HG02938 (cell line): ENCODE measurements at regions not wholly inside any gene's neighbourhood (a gene's known extent, or its start where the extent isn't known, plus 50 kb on each side); places are given as distances from the start of the nearest gene placed in this dataset.
"Not testable (repeated sequence)": the region's sequence is repeated elsewhere in the genome, so short reads cannot be mapped to it uniquely, and the experiment has no call there.

ENCODE experiments used
- ATAC-seq: cut with Tn5 transposase; IDR thresholded peaks from one replicate; pipeline ENCODE4 v1.9.1; 2021; ENCODE audit warnings: mild to moderate bottlenecking, moderate library complexity; ENCODE audit not compliant: unreplicated experiment

GRCh38 chr16:5756969-5757368 is 659.4 kb upstream of the EEF2KMT start:
- ATAC-seq, result no peak

GRCh38 chr16:5753381-5753780 is 655.8 kb upstream of the EEF2KMT start:
- no peak for ATAC-seq

- no peak for ATAC-seq
These were observed 653.6 kb upstream of the EEF2KMT start for GRCh38 chr16:5751216-5751615.

- not testable (repeated sequence) for ATAC-seq
These were observed 652.8 kb upstream of the EEF2KMT start for GRCh38 chr16:5750439-5750838.

GRCh38 chr16:5738586-5738985 is 641.0 kb upstream of the EEF2KMT start:
- no peak for ATAC-seq

GRCh38 chr16:5736209-5736930 is 638.8 kb upstream of the EEF2KMT start:
- ATAC-seq, result no peak

GRCh38 chr16:5735444-5735843 is 637.8 kb upstream of the EEF2KMT start:
- no peak for ATAC-seq

- no peak for ATAC-seq
These were observed 633.2 kb upstream of the EEF2KMT start for GRCh38 chr16:5730783-5731182.

GRCh38 chr16:5722116-5722619 is 624.6 kb upstream of the EEF2KMT start:
- no peak for ATAC-seq

GRCh38 chr16:5715155-5715554 is 617.6 kb upstream of the EEF2KMT start:
- no peak for ATAC-seq

- no peak for ATAC-seq
These were observed 612.3 kb upstream of the EEF2KMT start for GRCh38 chr16:5709889-5710288.

- no peak for ATAC-seq
These were observed 608.6 kb upstream of the EEF2KMT start for GRCh38 chr16:5706211-5706610.

- no peak for ATAC-seq
These were observed 606.7 kb upstream of the EEF2KMT start for GRCh38 chr16:5704271-5704670.

GRCh38 chr16:5693426-5693825 is 595.8 kb upstream of the EEF2KMT start:
- ATAC-seq, result no peak

- ATAC-seq, result no peak
These were observed 584.4 kb upstream of the EEF2KMT start for GRCh38 chr16:5681966-5682365.

- no peak for ATAC-seq
These were observed 580.8 kb upstream of the EEF2KMT start for GRCh38 chr16:5678371-5678770.

GRCh38 chr16:5671421-5671820 is 573.8 kb upstream of the EEF2KMT start:
- ATAC-seq, result no peak

- ATAC-seq, result no peak
These were observed 572.6 kb upstream of the EEF2KMT start for GRCh38 chr16:5670198-5670597.

GRCh38 chr16:5668553-5668952 is 571.0 kb upstream of the EEF2KMT start:
- no peak for ATAC-seq

- ATAC-seq, result no peak
These were observed 568.2 kb upstream of the EEF2KMT start for GRCh38 chr16:5665834-5666233.

GRCh38 chr16:5653789-5654188 is 556.2 kb upstream of the EEF2KMT start:
- no peak for ATAC-seq

GRCh38 chr16:5653041-5653440 is 555.4 kb upstream of the EEF2KMT start:
- no peak for ATAC-seq
